ENCODE measurements at regions not wholly inside any gene's neighbourhood (a gene's known extent, or its start where the extent isn't known, plus 50 kb on each side); places are given as distances from the start of the nearest gene placed in this dataset.
A peak's percentile ranks its signal among the peaks of the same experiment; 100 is the strongest.

DNA sequence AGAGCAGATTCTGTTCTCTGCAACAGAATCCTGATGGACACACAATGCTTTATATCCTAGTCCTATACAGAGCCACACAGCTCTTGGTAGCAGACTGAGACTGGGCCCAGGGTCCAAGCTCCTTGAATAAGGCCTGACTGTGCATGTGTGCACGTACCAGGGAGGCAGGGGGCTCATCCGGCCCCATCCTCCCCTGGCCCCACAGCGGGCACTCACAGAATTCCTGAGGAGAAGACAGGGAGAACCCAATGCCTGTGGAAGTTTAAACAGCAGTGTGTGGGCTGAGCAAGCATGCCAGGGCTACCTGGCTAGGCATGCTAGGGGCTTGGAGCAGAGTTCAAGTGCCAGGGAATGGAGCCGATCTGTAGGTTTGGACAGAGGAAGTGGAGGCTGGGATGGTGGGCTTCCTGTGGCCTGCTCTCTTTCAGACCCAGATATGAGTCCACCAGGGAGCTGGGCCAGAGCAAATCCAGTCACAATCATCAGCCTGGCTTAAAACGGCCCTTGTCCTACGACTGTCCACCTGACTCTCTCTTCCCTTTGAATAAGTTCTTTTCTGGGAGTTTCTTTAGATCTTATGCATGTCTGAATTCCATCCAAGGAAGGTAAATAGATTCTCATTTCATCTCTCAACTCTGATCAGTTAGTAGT lies 74.0 kb downstream of the MRPL14 start (continued):
- TF ChIP-seq, protein P1, sequence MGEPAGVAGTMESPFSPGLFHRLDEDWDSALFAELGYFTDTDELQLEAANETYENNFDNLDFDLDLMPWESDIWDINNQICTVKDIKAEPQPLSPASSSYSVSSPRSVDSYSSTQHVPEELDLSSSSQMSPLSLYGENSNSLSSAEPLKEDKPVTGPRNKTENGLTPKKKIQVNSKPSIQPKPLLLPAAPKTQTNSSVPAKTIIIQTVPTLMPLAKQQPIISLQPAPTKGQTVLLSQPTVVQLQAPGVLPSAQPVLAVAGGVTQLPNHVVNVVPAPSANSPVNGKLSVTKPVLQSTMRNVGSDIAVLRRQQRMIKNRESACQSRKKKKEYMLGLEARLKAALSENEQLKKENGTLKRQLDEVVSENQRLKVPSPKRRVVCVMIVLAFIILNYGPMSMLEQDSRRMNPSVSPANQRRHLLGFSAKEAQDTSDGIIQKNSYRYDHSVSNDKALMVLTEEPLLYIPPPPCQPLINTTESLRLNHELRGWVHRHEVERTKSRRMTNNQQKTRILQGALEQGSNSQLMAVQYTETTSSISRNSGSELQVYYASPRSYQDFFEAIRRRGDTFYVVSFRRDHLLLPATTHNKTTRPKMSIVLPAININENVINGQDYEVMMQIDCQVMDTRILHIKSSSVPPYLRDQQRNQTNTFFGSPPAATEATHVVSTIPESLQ (CRISPR knock-in tag; IDR thresholded peaks at IDR 0.05): no peak
- TF ChIP-seq, protein P2, sequence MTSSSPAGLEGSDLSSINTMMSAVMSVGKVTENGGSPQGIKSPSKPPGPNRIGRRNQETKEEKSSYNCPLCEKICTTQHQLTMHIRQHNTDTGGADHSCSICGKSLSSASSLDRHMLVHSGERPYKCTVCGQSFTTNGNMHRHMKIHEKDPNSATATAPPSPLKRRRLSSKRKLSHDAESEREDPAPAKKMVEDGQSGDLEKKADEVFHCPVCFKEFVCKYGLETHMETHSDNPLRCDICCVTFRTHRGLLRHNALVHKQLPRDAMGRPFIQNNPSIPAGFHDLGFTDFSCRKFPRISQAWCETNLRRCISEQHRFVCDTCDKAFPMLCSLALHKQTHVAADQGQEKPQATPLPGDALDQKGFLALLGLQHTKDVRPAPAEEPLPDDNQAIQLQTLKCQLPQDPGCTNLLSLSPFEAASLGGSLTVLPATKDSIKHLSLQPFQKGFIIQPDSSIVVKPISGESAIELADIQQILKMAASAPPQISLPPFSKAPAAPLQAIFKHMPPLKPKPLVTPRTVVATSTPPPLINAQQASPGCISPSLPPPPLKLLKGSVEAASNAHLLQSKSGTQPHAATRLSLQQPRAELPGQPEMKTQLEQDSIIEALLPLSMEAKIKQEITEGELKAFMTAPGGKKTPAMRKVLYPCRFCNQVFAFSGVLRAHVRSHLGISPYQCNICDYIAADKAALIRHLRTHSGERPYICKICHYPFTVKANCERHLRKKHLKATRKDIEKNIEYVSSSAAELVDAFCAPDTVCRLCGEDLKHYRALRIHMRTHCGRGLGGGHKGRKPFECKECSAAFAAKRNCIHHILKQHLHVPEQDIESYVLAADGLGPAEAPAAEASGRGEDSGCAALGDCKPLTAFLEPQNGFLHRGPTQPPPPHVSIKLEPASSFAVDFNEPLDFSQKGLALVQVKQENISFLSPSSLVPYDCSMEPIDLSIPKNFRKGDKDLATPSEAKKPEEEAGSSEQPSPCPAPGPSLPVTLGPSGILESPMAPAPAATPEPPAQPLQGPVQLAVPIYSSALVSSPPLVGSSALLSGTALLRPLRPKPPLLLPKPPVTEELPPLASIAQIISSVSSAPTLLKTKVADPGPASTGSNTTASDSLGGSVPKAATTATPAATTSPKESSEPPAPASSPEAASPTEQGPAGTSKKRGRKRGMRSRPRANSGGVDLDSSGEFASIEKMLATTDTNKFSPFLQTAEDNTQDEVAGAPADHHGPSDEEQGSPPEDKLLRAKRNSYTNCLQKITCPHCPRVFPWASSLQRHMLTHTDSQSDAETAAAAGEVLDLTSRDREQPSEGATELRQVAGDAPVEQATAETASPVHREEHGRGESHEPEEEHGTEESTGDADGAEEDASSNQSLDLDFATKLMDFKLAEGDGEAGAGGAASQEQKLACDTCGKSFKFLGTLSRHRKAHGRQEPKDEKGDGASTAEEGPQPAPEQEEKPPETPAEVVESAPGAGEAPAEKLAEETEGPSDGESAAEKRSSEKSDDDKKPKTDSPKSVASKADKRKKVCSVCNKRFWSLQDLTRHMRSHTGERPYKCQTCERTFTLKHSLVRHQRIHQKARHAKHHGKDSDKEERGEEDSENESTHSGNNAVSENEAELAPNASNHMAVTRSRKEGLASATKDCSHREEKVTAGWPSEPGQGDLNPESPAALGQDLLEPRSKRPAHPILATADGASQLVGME (CRISPR knock-in tag; IDR thresholded peaks at IDR 0.05): 0 out of 2 replicates have a peak, but pooled peaks have one; percentile 46
- TF ChIP-seq MEIS2 (IDR thresholded peaks at IDR 0.05; ENCODE audit: partially characterized antibody) (no peak), CSDE1 (IDR thresholded peaks at IDR 0.05) (no peak), RBM15 (IDR thresholded peaks at IDR 0.05; ENCODE audit: insufficient read depth, low read length) (no peak), ETV6 (IDR thresholded peaks at IDR 0.05; ENCODE audit: borderline replicate concordance in 1 of 2, low read depth in 2 of 2, low read length in 1 of 2) (no peak), ETV6 (CRISPR knock-in tag; IDR thresholded peaks at IDR 0.05; ENCODE audit: borderline replicate concordance) (no peak), DNMT1 (IDR thresholded peaks at IDR 0.05) (no peak), ZFP1 (CRISPR knock-in tag; IDR thresholded peaks at IDR 0.05) (0 out of 2 replicates have a peak, but pooled peaks have one; percentile 22)
- TF ChIP-seq, protein P3, sequence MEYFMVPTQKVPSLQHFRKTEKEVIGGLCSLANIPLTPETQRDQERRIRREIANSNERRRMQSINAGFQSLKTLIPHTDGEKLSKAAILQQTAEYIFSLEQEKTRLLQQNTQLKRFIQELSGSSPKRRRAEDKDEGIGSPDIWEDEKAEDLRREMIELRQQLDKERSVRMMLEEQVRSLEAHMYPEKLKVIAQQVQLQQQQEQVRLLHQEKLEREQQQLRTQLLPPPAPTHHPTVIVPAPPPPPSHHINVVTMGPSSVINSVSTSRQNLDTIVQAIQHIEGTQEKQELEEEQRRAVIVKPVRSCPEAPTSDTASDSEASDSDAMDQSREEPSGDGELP (CRISPR knock-in tag; IDR thresholded peaks at IDR 0.05; ENCODE audit: borderline replicate concordance): no peak

All from K562 (cell line).